ENCODE measurements at regions not wholly inside any gene's neighbourhood (a gene's known extent, or its start where the extent isn't known, plus 50 kb on each side); places are given as distances from the start of the nearest gene placed in this dataset.

GRCh38 chr3:187979564-187979963 lies 174.4 kb upstream of the LPP start:
- peak; percentile 70 for DNase-seq

DNA sequence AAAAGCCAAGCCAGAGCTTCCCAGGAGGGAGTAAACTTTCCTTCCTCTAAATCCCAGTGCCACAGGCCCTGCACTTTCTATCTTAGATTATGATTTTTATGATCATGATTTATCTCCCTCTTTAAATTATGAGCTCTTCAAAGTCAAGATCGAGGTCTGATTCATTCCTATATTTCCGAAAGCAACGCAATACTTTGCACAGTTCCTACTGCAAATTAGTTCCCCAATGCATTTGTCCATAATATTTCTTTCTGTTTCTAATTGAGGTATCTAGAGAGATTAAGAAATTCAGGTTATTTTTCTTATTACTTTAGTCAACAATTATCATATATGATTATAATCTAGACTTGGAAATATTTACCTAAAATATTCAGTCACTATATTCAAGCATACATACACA lies 173.1 kb upstream of the LPP start:
- DNase-seq: no peak

- no peak for DNase-seq
These were observed 171.8 kb upstream of the LPP start for GRCh38 chr3:187982142-187982541.

DNA sequence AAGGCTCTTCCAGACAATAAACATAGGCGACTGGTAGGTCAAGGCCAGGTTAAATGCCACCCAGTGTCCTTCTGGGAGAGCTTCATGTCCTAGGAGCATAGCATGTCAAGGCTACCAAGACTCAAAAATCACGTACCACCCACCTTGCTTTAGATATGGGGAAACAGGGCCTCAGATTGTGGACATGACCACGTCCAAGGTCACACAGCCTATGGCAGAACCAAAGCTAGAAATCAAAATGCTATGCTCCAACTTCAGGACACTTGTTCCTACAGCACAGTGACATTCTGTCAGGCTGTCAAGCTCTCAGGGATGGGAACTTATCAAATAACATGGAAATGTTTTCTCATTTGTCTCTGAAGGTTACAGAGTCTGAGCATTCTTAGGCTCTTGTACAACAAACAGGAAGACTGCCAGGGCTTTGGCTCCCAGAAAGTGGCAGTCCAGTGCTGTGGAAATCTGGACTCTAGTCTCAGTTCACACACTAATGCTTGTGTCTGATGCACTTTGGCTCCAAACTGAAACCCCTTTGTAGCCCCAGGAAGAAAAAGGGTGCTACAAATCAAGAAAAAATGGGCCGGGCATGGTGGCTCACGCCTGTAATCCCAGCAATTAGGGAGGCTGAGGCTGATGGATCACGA lies 170.4 kb upstream of the LPP start:
- no peak for DNase-seq

GRCh38 chr3:187985647-187986046 lies 168.3 kb upstream of the LPP start:
- no peak for DNase-seq

GRCh38 chr3:187986514-187986934 lies 167.4 kb upstream of the LPP start:
- DNase-seq: peak; percentile 81

DNA sequence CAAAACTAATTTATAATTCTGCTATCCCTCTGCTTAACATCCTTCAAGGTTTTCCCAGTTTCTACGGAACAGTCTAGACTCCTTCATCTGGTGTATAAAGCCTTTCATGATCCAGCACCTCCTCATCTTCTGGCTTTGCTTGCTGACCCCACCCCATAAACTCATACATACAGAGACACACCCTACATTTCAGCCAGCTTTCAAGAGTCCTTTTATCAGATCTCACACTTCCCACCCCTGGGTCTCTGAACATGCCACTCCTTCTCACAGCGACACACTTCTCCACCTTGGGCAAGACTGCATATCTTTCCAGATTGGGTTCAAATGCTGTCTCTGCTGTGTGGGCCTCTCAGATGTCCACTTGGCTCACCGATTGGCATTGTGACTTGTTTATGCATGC lies 166.8 kb upstream of the LPP start:
- DNase-seq: no peak

- DNase-seq: peak; percentile 86
These were observed 166.0 kb upstream of the LPP start for GRCh38 chr3:187987924-187988323.

DNA sequence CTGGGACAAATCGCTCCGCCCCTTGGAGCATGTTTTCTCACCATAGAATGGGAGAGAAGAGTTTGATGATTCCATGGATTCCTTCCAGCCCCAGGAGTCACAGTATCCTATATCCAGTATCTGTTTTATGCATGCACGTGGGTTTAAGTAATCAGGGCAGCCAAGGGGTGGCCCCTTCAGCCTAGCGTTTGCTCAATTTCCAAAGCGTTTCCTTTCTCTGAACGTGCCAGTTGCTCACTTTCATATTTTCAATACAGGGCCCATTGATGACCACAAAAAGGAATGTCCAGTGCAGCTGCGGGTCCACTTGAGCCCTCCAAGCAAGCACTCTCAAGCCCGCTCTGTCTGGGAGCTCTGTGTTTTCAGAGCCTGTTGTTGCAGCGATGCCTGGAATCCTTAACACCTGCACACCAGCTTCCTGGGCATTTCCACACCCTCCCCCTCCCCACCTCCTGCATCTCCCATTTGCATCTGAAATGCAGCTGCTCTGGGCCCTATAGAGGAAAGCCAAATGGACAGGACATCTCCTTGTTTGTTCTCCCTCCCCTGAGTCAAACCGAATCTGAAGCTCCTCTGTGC lies 164.3 kb upstream of the LPP start:
- DNase-seq: no peak

DNA sequence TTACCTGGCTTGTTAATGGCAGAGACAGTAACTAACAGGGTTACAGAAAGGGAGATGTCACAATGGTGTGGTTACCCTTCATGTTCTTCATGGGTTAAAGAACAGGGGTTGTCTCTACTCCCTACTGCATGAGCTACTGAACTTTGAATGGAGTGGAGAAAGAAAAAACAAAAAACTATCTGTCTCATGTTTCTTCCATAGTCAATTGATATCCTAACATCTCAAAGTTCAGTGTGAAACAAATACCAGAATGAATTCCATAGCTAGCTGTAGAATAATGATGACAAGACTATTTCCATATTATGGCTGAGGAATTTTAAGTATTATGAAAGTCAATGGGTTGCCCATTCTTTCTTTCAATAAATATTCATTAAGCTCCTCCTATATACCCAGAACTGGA lies 161.3 kb upstream of the LPP start:
- no peak for DNase-seq

DNA sequence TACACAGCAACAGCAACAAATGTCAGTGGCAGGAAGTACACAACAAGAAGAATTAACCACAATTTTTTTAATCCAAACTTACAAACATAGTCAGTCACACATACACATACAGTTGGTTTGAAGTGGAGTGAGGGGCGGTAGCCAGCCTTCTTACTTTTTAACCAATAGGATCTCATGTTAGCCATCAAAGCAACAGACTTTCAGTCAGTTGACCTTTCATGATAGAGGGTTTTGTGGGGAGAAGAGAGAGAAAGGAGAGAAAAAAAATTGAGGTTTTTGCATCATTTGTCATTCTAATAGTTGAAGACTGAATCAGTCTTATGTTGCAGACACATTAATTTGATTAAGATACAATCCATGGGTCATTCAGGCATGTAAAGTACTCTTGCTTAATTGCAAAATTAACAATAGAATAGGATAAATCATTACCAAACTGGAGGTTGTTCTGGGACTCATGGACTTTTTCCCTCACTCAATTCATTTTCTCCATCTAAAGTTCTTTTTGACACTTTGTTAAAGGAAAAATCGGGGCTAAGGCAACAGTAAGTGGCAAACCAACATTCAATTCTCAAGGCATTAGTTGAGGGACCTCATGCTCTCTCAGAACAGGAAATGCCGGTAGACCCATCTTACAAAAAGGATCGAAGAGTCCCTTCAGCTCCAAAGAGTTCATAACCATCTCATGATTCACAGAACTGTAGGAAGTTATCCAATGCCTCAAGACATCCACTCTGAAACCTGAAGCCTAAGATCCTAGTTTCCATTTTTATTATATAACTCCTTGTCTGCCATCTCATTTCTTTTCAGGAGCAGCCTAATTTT lies 159.5 kb upstream of the LPP start:
- DNase-seq: peak; percentile 67

DNA sequence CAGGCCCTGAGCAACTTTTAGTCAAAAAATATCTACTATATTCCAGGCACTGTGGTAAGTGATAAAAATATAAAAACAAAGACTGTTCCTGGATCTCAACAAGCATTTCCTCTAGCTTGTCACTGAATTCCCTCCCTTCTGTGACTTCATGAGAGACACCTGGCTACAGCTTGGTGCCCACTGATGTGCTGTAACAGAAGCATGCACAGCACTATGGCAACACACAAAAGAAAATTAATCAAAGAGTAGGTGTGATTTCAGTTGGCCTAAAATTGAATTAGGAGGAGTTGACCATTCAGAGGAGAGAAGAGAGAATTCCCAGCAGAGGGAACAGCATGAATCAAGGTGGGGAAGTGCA lies 158.9 kb upstream of the LPP start:
- no peak for DNase-seq

GRCh38 chr3:187995667-187996066 lies 158.3 kb upstream of the LPP start:
- DNase-seq: no peak

- no peak for DNase-seq
These were observed 157.3 kb upstream of the LPP start for GRCh38 chr3:187996609-187997008.

- no peak for DNase-seq
These were observed 156.5 kb upstream of the LPP start for GRCh38 chr3:187997490-187997889.

DNA sequence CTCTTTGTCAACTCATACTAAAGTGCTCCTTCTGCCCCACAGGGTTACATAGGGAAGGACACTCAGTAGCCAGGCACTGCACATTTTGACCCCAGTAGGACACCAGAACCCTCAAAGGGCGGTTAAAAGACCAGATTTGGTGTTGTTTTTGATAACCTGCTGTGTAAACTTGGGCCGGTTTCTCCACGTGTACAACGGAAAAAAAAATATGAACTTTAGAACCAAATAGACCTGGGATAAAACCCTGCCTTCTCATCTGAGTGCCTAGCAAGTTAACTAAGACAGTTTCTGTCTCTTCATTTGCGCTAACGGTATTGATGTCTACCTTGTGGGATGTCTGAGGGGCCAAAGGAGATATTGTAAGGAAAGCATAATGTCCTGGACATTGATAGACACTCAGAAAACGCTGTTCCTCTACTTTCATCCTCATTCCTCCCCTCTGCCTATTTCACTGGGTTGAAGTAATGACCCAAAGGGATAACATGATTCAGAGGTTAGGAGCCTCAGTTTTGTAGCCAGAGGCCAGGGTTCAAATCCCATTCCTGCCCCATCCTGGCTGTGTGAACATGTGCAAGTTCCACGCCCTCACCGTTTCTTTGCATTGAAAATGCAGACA lies 155.9 kb upstream of the LPP start:
- no peak for DNase-seq

DNA sequence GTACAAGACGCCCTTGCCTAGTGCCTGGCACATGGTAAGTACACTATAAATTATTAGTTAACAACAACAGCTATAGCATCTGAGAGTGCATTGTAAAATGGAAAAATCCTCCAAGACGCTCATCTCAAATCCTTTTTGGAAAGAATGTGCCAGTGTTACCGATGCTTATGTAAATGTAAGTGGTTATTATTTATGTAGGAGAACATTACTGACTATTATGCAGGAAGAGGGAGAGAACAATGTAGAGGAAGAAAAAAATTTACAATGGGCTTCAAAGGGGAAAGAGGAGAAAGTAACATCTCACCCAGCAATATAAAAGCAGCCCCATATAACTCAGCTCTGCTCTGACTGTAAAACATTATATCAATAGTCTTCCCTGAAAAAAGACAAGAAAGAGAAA lies 155.3 kb upstream of the LPP start:
- no peak for DNase-seq

- peak; percentile 77 for DNase-seq
These were observed 154.1 kb upstream of the LPP start for GRCh38 chr3:187999821-188000220.

DNA sequence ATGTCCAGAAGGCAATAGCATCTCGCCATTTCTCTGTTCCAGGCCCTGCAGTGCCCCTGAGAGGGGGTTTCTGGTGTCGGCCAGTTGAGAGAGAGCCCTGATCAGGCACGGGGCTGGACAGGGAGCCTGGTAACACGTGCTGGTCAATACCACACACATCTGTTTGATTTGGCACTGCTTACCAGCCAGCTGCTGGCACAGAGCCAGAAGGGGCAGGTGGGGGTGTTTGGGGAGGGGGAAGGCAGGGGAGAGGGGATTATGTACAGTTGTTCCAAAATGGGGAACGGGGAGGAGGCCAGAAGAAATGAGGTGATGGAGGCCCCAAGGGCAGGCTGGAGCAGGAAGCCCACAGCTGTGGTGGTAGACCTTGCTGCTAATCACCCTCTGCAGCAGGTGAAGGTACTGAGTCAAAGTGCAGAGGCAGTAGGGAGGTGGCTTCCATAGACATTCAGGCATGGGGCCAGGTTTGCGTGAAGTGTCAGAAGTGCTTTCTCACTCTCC lies 153.5 kb upstream of the LPP start:
- peak; percentile 67 for DNase-seq

GRCh38 chr3:188001093-188001492 lies 152.9 kb upstream of the LPP start:
- no peak for DNase-seq

GRCh38 chr3:188001926-188002325 lies 152.0 kb upstream of the LPP start:
- DNase-seq: no peak

- no peak for DNase-seq
These were observed 151.3 kb upstream of the LPP start for GRCh38 chr3:188002626-188003138.

Data from activated effector memory CD4-positive, alpha-beta T cell treated with anti-CD3 and anti-CD28 coated beads, Interleukin-2, amount 50 U/mL, for 16 hours (primary cell).